ENCODE measurements at regions not wholly inside any gene's neighbourhood (a gene's known extent, or its start where the extent isn't known, plus 50 kb on each side); places are given as distances from the start of the nearest gene placed in this dataset.

DNA sequence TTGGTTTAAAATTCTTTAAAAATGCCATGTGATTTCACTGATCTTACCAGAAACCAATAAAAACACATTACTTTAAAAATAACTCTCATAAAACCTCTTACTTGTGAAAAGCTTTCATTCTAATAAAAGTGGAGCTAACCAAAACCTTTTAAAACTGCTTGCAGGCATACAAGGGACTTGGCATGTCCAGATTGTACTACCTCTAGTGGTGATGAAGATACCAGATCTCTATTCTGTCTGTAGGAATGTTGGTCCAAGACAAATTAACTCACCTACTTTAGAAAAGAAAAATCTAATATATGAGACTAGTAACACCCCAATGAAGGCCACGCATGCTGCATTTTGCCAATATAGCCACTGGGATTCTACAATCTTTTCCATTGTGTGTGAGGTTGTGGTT is 151.0 kb upstream of the SALL1 start:
- Histone ChIP-seq H3K4me1 (ENCODE audit: control insufficient read depth, insufficient read depth, low read length, poor library complexity, severe bottlenecking) (no peaks in the 10 kb centered on the region), H3K27ac (ENCODE audit: insufficient read depth, low read length, poor library complexity, severe bottlenecking) (no peak overlapping the region), H3K27me3 (replicated peaks; ENCODE audit: control insufficient read depth, insufficient read depth, low read length, poor library complexity, severe bottlenecking) (no peaks in the 10 kb centered on the region), H3K36me3 (ENCODE audit: control insufficient read depth, insufficient read depth, low read length) (no peaks in the 10 kb centered on the region), H3K4me3 (ENCODE audit: insufficient read depth, low read depth, low read length, poor library complexity, severe bottlenecking) (no peak overlapping the region), H3K9me3 (ENCODE audit: control insufficient read depth, low read length) (no peaks in the 10 kb centered on the region)
- DNase-seq, result no peak

DNA sequence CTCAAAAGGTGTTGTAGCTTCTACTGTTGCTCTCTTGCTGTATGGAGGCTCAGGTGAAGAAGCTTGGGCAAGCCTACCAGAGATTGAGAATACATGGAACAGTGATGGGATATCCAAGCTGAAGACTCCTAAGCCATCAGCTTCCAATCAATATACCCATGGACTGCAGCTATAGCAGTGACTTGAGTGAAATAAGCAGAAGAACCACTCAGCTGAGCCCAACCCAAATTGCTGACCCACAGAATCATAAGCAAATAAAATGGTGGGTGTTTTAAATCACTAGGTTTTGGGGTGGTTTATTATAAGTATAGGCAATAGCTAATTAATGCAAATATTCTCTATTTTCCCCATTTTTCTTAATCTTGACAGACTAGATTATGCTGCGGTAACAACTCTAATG is 147.7 kb upstream of the SALL1 start:
- DNase-seq, result no peak
- Histone ChIP-seq H3K4me3 (ENCODE audit: insufficient read depth, low read depth, low read length, poor library complexity, severe bottlenecking) (no peak overlapping the region), H3K9me3 (ENCODE audit: control insufficient read depth, low read length) (no peaks in the 10 kb centered on the region)

DNA sequence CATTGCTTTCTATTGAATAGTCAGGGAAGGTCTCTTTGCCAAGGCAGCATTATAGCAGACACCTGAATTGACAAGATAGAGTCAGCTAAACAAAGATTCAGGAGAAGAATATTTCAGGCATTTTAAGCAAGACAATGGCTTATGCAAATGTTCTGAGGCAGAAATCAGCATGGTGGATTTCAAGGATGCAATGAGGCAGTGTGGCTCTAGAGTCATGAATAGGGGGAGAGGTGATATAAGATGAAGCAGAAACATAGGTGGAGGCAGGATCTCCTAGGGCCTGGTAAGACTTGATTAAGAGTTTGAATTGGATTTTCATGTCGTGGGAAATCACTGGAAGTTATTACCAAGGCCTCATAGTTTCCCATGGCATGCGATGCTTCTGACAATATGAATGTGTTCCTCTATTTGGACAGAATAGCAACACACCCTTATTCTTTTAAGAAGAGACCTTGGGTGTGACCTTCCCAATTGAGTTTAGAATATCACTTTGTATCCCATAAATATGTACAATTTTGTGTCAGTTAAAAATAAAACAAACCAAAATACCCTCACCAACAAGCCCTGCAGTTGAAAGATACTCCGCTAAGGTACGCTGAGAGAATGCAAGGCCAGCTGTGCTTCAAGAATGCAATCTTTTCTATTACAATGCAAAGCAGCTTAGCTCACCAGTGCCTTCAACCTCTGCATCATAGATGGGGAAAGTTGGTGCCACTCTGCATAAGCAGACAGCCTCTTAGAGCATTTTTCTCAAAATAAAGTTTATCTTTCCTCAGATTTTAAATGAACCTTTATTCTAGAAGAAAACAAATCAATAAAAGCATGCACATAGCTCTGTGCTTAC is 139.6 kb upstream of the SALL1 start:
- no peaks in the 10 kb centered on the region for H3K9me3 ChIP-seq (ENCODE audit: control insufficient read depth, low read length)
- no peaks in the 10 kb centered on the region for H3K27me3 ChIP-seq (replicated peaks; ENCODE audit: control insufficient read depth, insufficient read depth, low read length, poor library complexity, severe bottlenecking)
- no peaks in the 10 kb centered on the region for H3K36me3 ChIP-seq (ENCODE audit: control insufficient read depth, insufficient read depth, low read length)
- no peak overlapping the region for H3K27ac ChIP-seq (ENCODE audit: insufficient read depth, low read length, poor library complexity, severe bottlenecking)
- no peak overlapping the region for H3K4me3 ChIP-seq (ENCODE audit: insufficient read depth, low read depth, low read length, poor library complexity, severe bottlenecking)
- DNase-seq, result no peak
- H3K4me1 ChIP-seq (ENCODE audit: control insufficient read depth, insufficient read depth, low read length, poor library complexity, severe bottlenecking), result no peaks in the 10 kb centered on the region

More for the DNA sequence above, 147.7 kb upstream of the SALL1 start:
- no peaks in the 10 kb centered on the region for H3K27me3 ChIP-seq (replicated peaks; ENCODE audit: control insufficient read depth, insufficient read depth, low read length, poor library complexity, severe bottlenecking)
- H3K4me1 ChIP-seq (ENCODE audit: control insufficient read depth, insufficient read depth, low read length, poor library complexity, severe bottlenecking), result no peaks in the 10 kb centered on the region
- no peak overlapping the region for H3K27ac ChIP-seq (ENCODE audit: insufficient read depth, low read length, poor library complexity, severe bottlenecking)
- H3K36me3 ChIP-seq (ENCODE audit: control insufficient read depth, insufficient read depth, low read length), result no peaks in the 10 kb centered on the region

DNA sequence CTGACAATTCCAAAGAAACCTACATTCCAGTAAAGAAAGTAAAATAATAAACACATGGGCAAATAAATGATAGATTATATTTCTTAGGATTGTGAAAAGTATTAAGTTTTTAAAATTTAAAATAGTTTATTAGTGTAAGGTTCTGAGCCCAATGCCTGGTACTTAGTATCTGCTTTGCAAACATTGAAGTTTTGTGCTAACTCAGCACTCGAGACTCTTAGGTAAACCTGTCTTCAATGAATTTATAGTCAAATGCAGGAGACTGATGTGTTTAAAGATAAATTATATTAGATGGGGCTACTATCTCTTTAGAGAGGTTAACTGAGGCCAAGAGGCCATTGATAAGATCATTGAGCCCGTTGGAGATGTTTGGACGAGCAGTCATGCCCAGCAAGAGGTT is 138.3 kb upstream of the SALL1 start:
- Histone ChIP-seq H3K36me3 (ENCODE audit: control insufficient read depth, insufficient read depth, low read length) (no peaks in the 10 kb centered on the region), H3K4me1 (ENCODE audit: control insufficient read depth, insufficient read depth, low read length, poor library complexity, severe bottlenecking) (no peaks in the 10 kb centered on the region), H3K27ac (ENCODE audit: insufficient read depth, low read length, poor library complexity, severe bottlenecking) (no peak overlapping the region), H3K27me3 (replicated peaks; ENCODE audit: control insufficient read depth, insufficient read depth, low read length, poor library complexity, severe bottlenecking) (no peaks in the 10 kb centered on the region), H3K9me3 (ENCODE audit: control insufficient read depth, low read length) (no peaks in the 10 kb centered on the region), H3K4me3 (ENCODE audit: insufficient read depth, low read depth, low read length, poor library complexity, severe bottlenecking) (no peak overlapping the region)
- DNase-seq, result no peak

DNA sequence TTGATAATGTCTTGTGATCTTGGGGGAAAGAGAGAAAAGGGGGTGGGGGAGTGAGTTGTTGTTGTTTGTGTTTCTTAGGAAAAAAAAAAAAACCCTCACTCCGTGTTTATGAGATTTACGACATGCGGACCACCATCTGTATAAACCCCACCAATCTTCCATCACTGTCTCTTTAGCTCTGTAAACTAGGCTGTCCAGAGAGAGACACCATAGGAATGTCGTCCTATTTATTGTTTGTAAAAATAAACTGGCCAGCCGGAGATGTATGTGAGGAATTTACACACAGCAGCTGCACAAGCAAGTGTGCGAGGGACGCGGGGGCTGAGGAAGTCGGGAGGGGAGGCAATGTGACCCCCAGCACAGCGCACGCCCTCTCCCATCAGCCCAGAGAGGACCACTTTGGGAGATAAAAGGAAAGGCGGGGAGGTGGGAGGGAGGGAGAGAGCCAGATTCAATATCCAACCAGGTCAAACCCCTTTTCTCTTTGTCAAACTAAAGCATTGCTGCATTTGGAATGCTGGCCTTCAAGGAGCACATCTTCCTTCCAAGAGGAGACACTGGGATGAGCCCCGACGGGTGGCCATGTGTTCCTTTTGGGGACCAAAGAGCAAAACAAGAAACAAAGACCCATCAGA is 136.2 kb upstream of the SALL1 start:
- DNase-seq, result no peak
- H3K9me3 ChIP-seq (ENCODE audit: control insufficient read depth, low read length), result no peaks in the 10 kb centered on the region
- H3K36me3 ChIP-seq (ENCODE audit: control insufficient read depth, insufficient read depth, low read length), result no peaks in the 10 kb centered on the region
- H3K4me3 ChIP-seq (ENCODE audit: insufficient read depth, low read depth, low read length, poor library complexity, severe bottlenecking), result no peak overlapping the region
- H3K27me3 ChIP-seq (replicated peaks; ENCODE audit: control insufficient read depth, insufficient read depth, low read length, poor library complexity, severe bottlenecking), result no peaks in the 10 kb centered on the region
- H3K27ac ChIP-seq (ENCODE audit: insufficient read depth, low read length, poor library complexity, severe bottlenecking), result no peak overlapping the region
- H3K4me1 ChIP-seq (ENCODE audit: control insufficient read depth, insufficient read depth, low read length, poor library complexity, severe bottlenecking), result no peaks in the 10 kb centered on the region

DNA sequence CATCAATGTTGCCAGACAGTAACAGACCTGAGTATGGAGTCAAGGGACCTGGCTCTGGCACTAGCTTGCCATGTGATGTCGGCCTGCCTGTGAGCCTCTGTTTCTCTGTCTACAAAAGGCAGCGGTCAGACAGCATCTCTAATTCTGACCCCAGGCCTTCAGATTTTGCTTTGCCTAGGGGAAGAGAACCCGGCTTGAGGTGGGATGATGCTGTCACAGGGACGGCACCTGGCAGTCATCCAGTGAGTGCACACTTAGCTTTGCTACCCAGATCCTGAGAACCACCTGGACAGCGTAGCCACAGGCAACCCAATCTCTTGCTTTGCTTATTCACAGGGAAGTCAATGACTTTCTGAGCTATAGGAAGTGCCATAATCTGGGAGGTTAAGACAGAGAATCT is 135.2 kb upstream of the SALL1 start:
- no peak for DNase-seq
- Histone ChIP-seq H3K4me3 (ENCODE audit: insufficient read depth, low read depth, low read length, poor library complexity, severe bottlenecking) (no peak overlapping the region), H3K27me3 (replicated peaks; ENCODE audit: control insufficient read depth, insufficient read depth, low read length, poor library complexity, severe bottlenecking) (no peaks in the 10 kb centered on the region), H3K9me3 (ENCODE audit: control insufficient read depth, low read length) (no peaks in the 10 kb centered on the region), H3K4me1 (ENCODE audit: control insufficient read depth, insufficient read depth, low read length, poor library complexity, severe bottlenecking) (no peaks in the 10 kb centered on the region), H3K27ac (ENCODE audit: insufficient read depth, low read length, poor library complexity, severe bottlenecking) (no peak overlapping the region), H3K36me3 (ENCODE audit: control insufficient read depth, insufficient read depth, low read length) (no peaks in the 10 kb centered on the region)

DNA sequence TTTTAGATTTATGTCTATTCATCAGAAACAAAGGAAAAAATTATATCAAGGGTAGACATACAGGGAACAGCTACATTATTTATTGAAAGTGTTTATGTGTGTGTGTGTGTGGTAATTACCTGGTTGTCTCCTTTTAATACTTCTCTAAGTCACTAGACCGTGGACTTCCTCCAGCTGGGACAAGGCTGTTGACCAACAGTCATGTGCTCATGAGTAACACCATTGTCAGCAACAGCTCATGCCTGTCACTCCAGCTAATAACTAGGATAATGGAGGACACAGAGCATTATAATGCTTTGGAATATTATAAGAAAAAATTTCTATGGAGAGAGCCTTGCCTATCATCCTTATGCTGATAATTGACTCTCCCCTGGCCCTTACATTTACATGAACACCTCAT is 125.3 kb upstream of the SALL1 start:
- Histone ChIP-seq H3K27me3 (replicated peaks; ENCODE audit: control insufficient read depth, insufficient read depth, low read length, poor library complexity, severe bottlenecking) (no peaks in the 10 kb centered on the region), H3K36me3 (ENCODE audit: control insufficient read depth, insufficient read depth, low read length) (no peaks in the 10 kb centered on the region), H3K4me1 (ENCODE audit: control insufficient read depth, insufficient read depth, low read length, poor library complexity, severe bottlenecking) (no peaks in the 10 kb centered on the region), H3K4me3 (ENCODE audit: insufficient read depth, low read depth, low read length, poor library complexity, severe bottlenecking) (no peak overlapping the region), H3K27ac (ENCODE audit: insufficient read depth, low read length, poor library complexity, severe bottlenecking) (no peak overlapping the region), H3K9me3 (ENCODE audit: control insufficient read depth, low read length) (no peaks in the 10 kb centered on the region)
- no peak for DNase-seq

DNA sequence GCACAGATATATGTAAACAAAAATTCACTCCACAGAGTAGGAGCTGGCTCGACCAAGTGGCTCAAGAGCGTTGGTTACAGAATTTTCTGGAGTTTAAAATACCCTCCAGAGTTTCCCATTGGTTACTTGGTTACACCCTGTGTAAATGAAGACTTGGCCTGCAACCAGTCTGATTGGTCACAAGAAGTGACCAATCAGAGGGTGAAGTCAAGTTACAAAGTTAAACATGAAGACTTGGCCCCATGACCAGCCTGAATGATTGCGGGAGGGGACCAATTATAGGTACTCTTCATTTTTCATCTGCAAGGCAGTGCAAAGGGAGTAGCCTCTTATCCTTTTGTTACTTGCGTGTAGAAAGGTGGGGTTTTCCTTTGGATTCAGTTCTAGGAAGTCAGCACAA is 121.3 kb upstream of the SALL1 start:
- Histone ChIP-seq H3K27me3 (replicated peaks; ENCODE audit: control insufficient read depth, insufficient read depth, low read length, poor library complexity, severe bottlenecking) (no peaks in the 10 kb centered on the region), H3K27ac (ENCODE audit: insufficient read depth, low read length, poor library complexity, severe bottlenecking) (no peak overlapping the region), H3K4me3 (ENCODE audit: insufficient read depth, low read depth, low read length, poor library complexity, severe bottlenecking) (no peak overlapping the region), H3K9me3 (ENCODE audit: control insufficient read depth, low read length) (no peaks in the 10 kb centered on the region), H3K4me1 (ENCODE audit: control insufficient read depth, insufficient read depth, low read length, poor library complexity, severe bottlenecking) (no peaks in the 10 kb centered on the region), H3K36me3 (ENCODE audit: control insufficient read depth, insufficient read depth, low read length) (no peaks in the 10 kb centered on the region)
- DNase-seq, result no peak

DNA sequence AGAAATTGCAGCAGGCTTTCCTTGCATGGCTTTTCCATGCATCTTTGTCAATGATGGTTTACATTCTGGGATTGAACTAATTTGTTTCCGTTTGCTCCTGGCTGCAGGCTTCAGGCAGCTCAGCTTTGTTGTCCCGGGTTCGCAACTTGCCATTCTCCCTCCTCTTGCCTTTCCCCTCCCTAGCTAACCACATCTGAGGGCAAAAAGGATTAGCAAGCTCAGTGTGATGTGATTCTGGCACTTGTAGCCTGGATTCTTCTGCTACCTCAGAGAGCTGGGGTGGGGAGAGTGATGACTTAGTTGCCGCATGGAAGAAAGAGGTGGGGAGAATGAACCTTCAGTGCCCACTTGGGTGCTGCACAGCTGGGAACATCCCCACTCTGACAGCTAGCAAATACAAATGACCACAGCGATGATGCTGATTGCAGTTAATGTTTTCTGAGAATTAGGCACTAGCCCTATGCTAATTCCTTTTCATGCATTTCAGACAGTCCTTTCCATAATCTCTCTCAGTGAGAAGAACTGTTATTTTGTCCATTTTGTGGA is 120.2 kb upstream of the SALL1 start:
- DNase-seq, result no peak
- no peaks in the 10 kb centered on the region for H3K9me3 ChIP-seq (ENCODE audit: control insufficient read depth, low read length)
- no peak overlapping the region for H3K27ac ChIP-seq (ENCODE audit: insufficient read depth, low read length, poor library complexity, severe bottlenecking)
- no peaks in the 10 kb centered on the region for H3K4me1 ChIP-seq (ENCODE audit: control insufficient read depth, insufficient read depth, low read length, poor library complexity, severe bottlenecking)
- no peaks in the 10 kb centered on the region for H3K27me3 ChIP-seq (replicated peaks; ENCODE audit: control insufficient read depth, insufficient read depth, low read length, poor library complexity, severe bottlenecking)
- H3K4me3 ChIP-seq (ENCODE audit: insufficient read depth, low read depth, low read length, poor library complexity, severe bottlenecking), result no peak overlapping the region
- H3K36me3 ChIP-seq (ENCODE audit: control insufficient read depth, insufficient read depth, low read length), result no peaks in the 10 kb centered on the region

DNA sequence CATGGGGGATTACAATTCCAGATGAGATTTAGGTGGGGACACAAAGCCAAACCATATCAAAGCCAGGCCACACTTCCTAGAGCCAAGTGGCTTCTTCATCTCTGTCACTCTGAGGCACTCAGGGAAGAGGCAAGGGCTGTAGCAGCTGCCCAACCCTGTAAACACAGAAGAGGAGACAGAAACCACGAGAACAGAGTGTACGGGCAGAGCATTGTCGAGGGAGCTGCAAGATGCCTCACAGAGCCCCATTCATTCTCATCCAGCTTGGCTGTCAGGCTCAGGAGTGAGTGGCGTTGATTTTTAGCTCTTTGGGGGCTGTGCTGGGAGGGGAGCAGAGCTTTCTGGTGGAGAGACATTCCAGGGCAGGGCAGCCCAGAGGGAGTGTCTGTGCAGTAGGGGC is 117.2 kb upstream of the SALL1 start:
- no peak overlapping the region for H3K4me3 ChIP-seq (ENCODE audit: insufficient read depth, low read depth, low read length, poor library complexity, severe bottlenecking)
- H3K4me1 ChIP-seq (ENCODE audit: control insufficient read depth, insufficient read depth, low read length, poor library complexity, severe bottlenecking), result no peaks in the 10 kb centered on the region
- no peaks in the 10 kb centered on the region for H3K36me3 ChIP-seq (ENCODE audit: control insufficient read depth, insufficient read depth, low read length)
- no peaks in the 10 kb centered on the region for H3K27me3 ChIP-seq (replicated peaks; ENCODE audit: control insufficient read depth, insufficient read depth, low read length, poor library complexity, severe bottlenecking)
- H3K9me3 ChIP-seq (ENCODE audit: control insufficient read depth, low read length), result no peaks in the 10 kb centered on the region
- H3K27ac ChIP-seq (ENCODE audit: insufficient read depth, low read length, poor library complexity, severe bottlenecking), result no peak overlapping the region
- no peak for DNase-seq

Data from effector memory CD4-positive, alpha-beta T cell (primary cell).